ENCODE measurements at regions not wholly inside any gene's neighbourhood (a gene's known extent, or its start where the extent isn't known, plus 50 kb on each side); places are given as distances from the start of the nearest gene placed in this dataset.

DNA sequence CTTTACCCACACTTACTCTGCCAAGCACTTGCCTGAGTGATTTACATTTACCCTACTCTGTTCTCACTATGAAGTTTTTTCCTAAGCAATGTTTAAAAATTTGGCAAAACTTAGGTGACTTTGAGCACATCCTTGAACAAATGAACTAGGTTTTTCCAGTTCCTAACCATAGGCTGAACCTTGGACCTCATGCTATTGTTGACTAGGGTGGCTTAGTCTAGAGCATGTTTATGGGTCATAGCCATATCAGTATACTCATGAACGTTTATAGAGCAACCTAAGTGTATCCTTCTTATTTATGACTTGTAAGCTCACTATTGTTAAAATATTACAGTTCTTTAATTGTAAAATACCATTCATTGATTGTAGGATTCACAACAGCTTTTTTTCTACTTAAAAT, 85.0 kb upstream of the KRR1 start:
- no peaks in the 10 kb centered on the region for H4K20me1 ChIP-seq (replicated peaks; ENCODE audit: control insufficient read depth, insufficient read depth, low read length)
- no peaks in the 10 kb centered on the region for H3K36me3 ChIP-seq (ENCODE audit: control insufficient read depth, insufficient read depth, low read length)
- ChIA-PET CTCF (ENCODE audit: low intra/inter-chr PET ratio) (no interaction called here), POLR2A (interaction anchor here (0.6 kb wide), 1 partner anchor 13 kb away, joined by 3 read pairs; no protein-coding TSS in a partner anchor)
- FAIRE-seq (no peak), DNase-seq (ENCODE audit: extremely low read depth in 1 of 4, low spot score in 3 of 4) (no peak), ATAC-seq (no peak)
- H3K4me3 ChIP-seq, result no peak overlapping the region
- H3K9me3 ChIP-seq (replicated peaks; ENCODE audit: control insufficient read depth, insufficient read depth, low read depth, low read length), result no peaks in the 10 kb centered on the region; the same call in 1 of the 2 replicates
- H2AFZ ChIP-seq (ENCODE audit: low read depth, low read length), result no peak overlapping the region
- H3K9me1 ChIP-seq (ENCODE audit: control insufficient read depth, insufficient read depth, low read length), result no peaks in the 10 kb centered on the region
- no peaks in the 10 kb centered on the region for H3K4me1 ChIP-seq (replicated peaks in 1 of 2; ENCODE audit: control insufficient read depth in 2 of 2, insufficient read depth in 2 of 2, low read length in 2 of 2)
- no peak overlapping the region for H3K27ac ChIP-seq (ENCODE audit: extremely low read depth, low read depth, low read length)
- 0% methylated on average over 1 of the region's 1 CpG for WGBS (ENCODE audit: insufficient coverage, low coverage, missing lambda C conversion rate)
- no peaks in the 10 kb centered on the region for H3K79me2 ChIP-seq (ENCODE audit: control insufficient read depth, insufficient read depth, low read length)
- in situ Hi-C loops (cut with MboI), result no loop called here
- BruUV-seq (replicated peaks), result no TSS peak
- intact Hi-C loops (cut with micrococcal nuclease), result no loop called here
- no peak overlapping the region for H3K9ac ChIP-seq (ENCODE audit: insufficient read depth in 1 of 2, low read depth in 2 of 2, low read length in 2 of 2)
- H3K27me3 ChIP-seq (ENCODE audit: control insufficient read depth in 2 of 2, insufficient read depth in 2 of 2, low read length in 2 of 2), result peaks cover 0 to 4% of the 10 kb centered on the region in 2 experiments; a peak in 1 of 5 replicates
- TF ChIP-seq LARP7 (IDR thresholded peaks at IDR 0.05), result no peak
- no peak for TF ChIP-seq MAFF (IDR thresholded peaks at IDR 0.05; ENCODE audit: low read length)
- TF ChIP-seq, protein P1, sequence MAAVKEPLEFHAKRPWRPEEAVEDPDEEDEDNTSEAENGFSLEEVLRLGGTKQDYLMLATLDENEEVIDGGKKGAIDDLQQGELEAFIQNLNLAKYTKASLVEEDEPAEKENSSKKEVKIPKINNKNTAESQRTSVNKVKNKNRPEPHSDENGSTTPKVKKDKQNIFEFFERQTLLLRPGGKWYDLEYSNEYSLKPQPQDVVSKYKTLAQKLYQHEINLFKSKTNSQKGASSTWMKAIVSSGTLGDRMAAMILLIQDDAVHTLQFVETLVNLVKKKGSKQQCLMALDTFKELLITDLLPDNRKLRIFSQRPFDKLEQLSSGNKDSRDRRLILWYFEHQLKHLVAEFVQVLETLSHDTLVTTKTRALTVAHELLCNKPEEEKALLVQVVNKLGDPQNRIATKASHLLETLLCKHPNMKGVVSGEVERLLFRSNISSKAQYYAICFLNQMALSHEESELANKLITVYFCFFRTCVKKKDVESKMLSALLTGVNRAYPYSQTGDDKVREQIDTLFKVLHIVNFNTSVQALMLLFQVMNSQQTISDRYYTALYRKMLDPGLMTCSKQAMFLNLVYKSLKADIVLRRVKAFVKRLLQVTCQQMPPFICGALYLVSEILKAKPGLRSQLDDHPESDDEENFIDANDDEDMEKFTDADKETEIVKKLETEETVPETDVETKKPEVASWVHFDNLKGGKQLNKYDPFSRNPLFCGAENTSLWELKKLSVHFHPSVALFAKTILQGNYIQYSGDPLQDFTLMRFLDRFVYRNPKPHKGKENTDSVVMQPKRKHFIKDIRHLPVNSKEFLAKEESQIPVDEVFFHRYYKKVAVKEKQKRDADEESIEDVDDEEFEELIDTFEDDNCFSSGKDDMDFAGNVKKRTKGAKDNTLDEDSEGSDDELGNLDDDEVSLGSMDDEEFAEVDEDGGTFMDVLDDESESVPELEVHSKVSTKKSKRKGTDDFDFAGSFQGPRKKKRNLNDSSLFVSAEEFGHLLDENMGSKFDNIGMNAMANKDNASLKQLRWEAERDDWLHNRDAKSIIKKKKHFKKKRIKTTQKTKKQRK (IDR thresholded peaks at IDR 0.05; ENCODE audit: borderline replicate concordance, low read depth, low read length), result no peak
- TF ChIP-seq TRIM24 (IDR thresholded peaks at IDR 0.05), result no peak
- TF ChIP-seq NBN (IDR thresholded peaks at IDR 0.05; ENCODE audit: low read depth), result no peak
- no peak for TF ChIP-seq JUN (IDR thresholded peaks at IDR 0.05; ENCODE audit: borderline replicate concordance, low read depth, low read length)
- TF ChIP-seq JUN (CRISPR knock-in tag; IDR thresholded peaks at IDR 0.05; ENCODE audit: borderline replicate concordance), result no peak
- TF ChIP-seq FOXP1 (CRISPR knock-in tag; IDR thresholded peaks at IDR 0.05), result no peak
- no peak for TF ChIP-seq STAG1 (CRISPR knock-in tag; IDR thresholded peaks at IDR 0.05; ENCODE audit: borderline replicate concordance)
- TF ChIP-seq FUS (optimal IDR thresholded peaks at IDR 0.05; ENCODE audit: low read depth, low read length), result no peak
- TF ChIP-seq PHB2 (IDR thresholded peaks at IDR 0.05; ENCODE audit: low read depth), result no peak
- TF ChIP-seq SIN3B (IDR thresholded peaks at IDR 0.05; ENCODE audit: low read depth), result no peak
- TF ChIP-seq POU5F1 (IDR thresholded peaks at IDR 0.05; ENCODE audit: borderline replicate concordance, low read depth, low read length, partially characterized antibody), result no peak
- no peak for TF ChIP-seq MEF2D (tag; conservative IDR thresholded peaks at IDR 0.05; ENCODE audit: low read depth)
- TF ChIP-seq ZNF695 (CRISPR knock-in tag; IDR thresholded peaks at IDR 0.05), result no peak
- no peak overlapping the region for H3K4me2 ChIP-seq (ENCODE audit: insufficient read depth, low read length)
